ENCODE measurements at regions not wholly inside any gene's neighbourhood (a gene's known extent, or its start where the extent isn't known, plus 50 kb on each side); places are given as distances from the start of the nearest gene placed in this dataset.

- no peak for TF ChIP-seq CTCF (IDR thresholded peaks at IDR 0.05; ENCODE audit: insufficient read depth, missing control alignments)
- no peak for DNase-seq (ENCODE audit: insufficient read length, low spot score)
- no peak for FAIRE-seq
Observed at GRCh38 chr18:35915056-35915455, 57.4 kb upstream of the RMP24 start.

- no peak for FAIRE-seq
- no peak for DNase-seq (ENCODE audit: insufficient read length, low spot score)
- TF ChIP-seq CTCF (IDR thresholded peaks at IDR 0.05; ENCODE audit: insufficient read depth, missing control alignments): no peak
Observed at GRCh38 chr18:35917043-35917442, 55.4 kb upstream of the RMP24 start.

DNA sequence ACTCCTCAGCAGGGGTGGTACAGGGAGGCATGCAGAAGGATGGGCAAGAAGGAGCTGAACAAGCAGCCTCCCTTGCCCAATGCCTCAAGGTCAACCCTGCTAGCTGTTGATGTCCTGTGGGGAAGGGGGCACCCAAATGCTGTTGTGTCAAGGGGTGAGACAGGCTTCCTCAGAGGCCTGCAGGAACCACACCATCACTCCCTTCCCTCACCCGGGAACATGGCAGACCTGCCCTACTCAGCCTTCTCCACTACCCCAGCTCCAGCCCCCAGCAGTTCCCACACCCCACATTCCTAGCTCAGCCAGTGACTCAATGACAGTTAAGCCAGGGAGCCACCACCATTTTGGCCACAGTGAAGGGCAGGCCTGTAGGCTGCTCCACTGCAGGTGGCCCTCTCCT is 53.9 kb upstream of the RMP24 start:
- FAIRE-seq (no peak), DNase-seq (ENCODE audit: insufficient read length, low spot score) (no peak)
- no peak for TF ChIP-seq CTCF (IDR thresholded peaks at IDR 0.05; ENCODE audit: insufficient read depth, missing control alignments)

- FAIRE-seq (no peak), DNase-seq (ENCODE audit: insufficient read length, low spot score) (no peak)
- TF ChIP-seq CTCF (IDR thresholded peaks at IDR 0.05; ENCODE audit: insufficient read depth, missing control alignments): no peak
Observed at GRCh38 chr18:35919179-35919578, 53.3 kb upstream of the RMP24 start.

GRCh38 chr18:35920623-35921022 is 51.9 kb upstream of the RMP24 start:
- no peak for TF ChIP-seq CTCF (IDR thresholded peaks at IDR 0.05; ENCODE audit: insufficient read depth, missing control alignments)
- FAIRE-seq (no peak), DNase-seq (ENCODE audit: insufficient read length, low spot score) (no peak)

Measured in D721Med (cell line).